HG03571 (cell line): ENCODE measurements at regions not wholly inside any gene's neighbourhood (a gene's known extent, or its start where the extent isn't known, plus 50 kb on each side); places are given as distances from the start of the nearest gene placed in this dataset.

Source experiments
- ATAC-seq: cut with Tn5 transposase; IDR thresholded peaks from one replicate; pipeline ENCODE4 v1.9.1; 2021; ENCODE audit not compliant: unreplicated experiment

- no peak for ATAC-seq
Observed at GRCh38 chr3:124274051-124274450, 282.1 kb upstream of the ROPN1 start.

GRCh38 chr3:124275412-124275811 lies 283.5 kb upstream of the ROPN1 start:
- no peak for ATAC-seq

GRCh38 chr3:124276133-124276532 lies 284.2 kb upstream of the ROPN1 start:
- ATAC-seq = no peak

GRCh38 chr3:124276539-124277143 lies 284.7 kb upstream of the ROPN1 start:
- ATAC-seq = no peak

GRCh38 chr3:124277144-124277890 lies 285.4 kb upstream of the ROPN1 start:
- ATAC-seq = no peak

GRCh38 chr3:124281453-124282316 lies 289.8 kb upstream of the ROPN1 start:
- no peak for ATAC-seq

- no peak for ATAC-seq
Observed at GRCh38 chr3:124282751-124283651, 291.1 kb upstream of the ROPN1 start.

GRCh38 chr3:124283652-124284023 lies 291.7 kb upstream of the ROPN1 start:
- no peak for ATAC-seq

- ATAC-seq = no peak
Observed at GRCh38 chr3:124288996-124289395, 297.1 kb upstream of the ROPN1 start.

- ATAC-seq = no peak
Observed at GRCh38 chr3:124291008-124291407, 299.1 kb upstream of the ROPN1 start.

GRCh38 chr3:124292329-124292728 lies 300.4 kb upstream of the ROPN1 start:
- no peak for ATAC-seq

- no peak for ATAC-seq
Observed at GRCh38 chr3:124293584-124293983, 301.7 kb upstream of the ROPN1 start.

GRCh38 chr3:124295362-124295761 lies 303.4 kb upstream of the ROPN1 start:
- ATAC-seq = no peak

GRCh38 chr3:124296406-124296805 lies 304.5 kb upstream of the ROPN1 start:
- ATAC-seq = no peak

GRCh38 chr3:124297062-124297980 lies 305.4 kb upstream of the ROPN1 start:
- no peak for ATAC-seq

GRCh38 chr3:124298301-124298700 lies 306.4 kb upstream of the ROPN1 start:
- no peak for ATAC-seq

- ATAC-seq = no peak
Observed at GRCh38 chr3:124298951-124299350, 307.0 kb upstream of the ROPN1 start.

GRCh38 chr3:124299831-124300230 lies 307.9 kb upstream of the ROPN1 start:
- ATAC-seq = no peak

GRCh38 chr3:124300416-124300815 lies 308.5 kb upstream of the ROPN1 start:
- ATAC-seq = no peak
